GM12878 (cell line): ENCODE measurements at regions not wholly inside any gene's neighbourhood (a gene's known extent, or its start where the extent isn't known, plus 50 kb on each side); places are given as distances from the start of the nearest gene placed in this dataset.

Experiments
- ATAC-seq: fragments of 200-7000 bp; cut with Tn5 transposase; 3 replicates; pipeline ENCODE4 v1.9.1; 2020; ENCODE audit warnings: mild to moderate bottlenecking, moderate library complexity
- BruUV-seq: library from RNA; stranded (reverse); fragments of 400-500 nt; replicated peaks from 2 replicates; lab custom pipeline; 2021; lab: Mats Ljungman, UMichigan
- CTCF ChIA-PET: fragments of 300-600 bp; sonication (Branson Sonifier 250); formaldehyde crosslinking; extraction: SDS; loops from one replicate; lab custom pipeline; 2021; ENCODE audit warnings: inconsistent platforms; lab: Yijun Ruan, JAX
- POLR2A ChIA-PET: fragments of 350-600 bp; formaldehyde crosslinking; extraction: SDS; loops from one replicate; lab custom pipeline; 2021; ENCODE audit warnings: inconsistent platforms; lab: Charles Lee
- RAD21 ChIA-PET: fragments of 300-600 bp; sonication (Branson Sonifier 250); formaldehyde crosslinking; loops from one replicate; lab custom pipeline; 2023; ENCODE audit warnings: antibody characterized with exemption; ENCODE audit not compliant: unreplicated experiment; lab: Charles Lee
- SMC1A ChIA-PET: fragments of 300-600 bp; sonication (Branson Sonifier 250); formaldehyde crosslinking; loops from one replicate; lab custom pipeline; 2023; ENCODE audit not compliant: unreplicated experiment, uncharacterized antibody; lab: Charles Lee
- DNase-seq: peaks from one replicate; pipeline ENCODE4 v3.0.0-alpha.2; 2011; ENCODE audit warnings: low read depth, low spot score
- FAIRE-seq: peaks from 3 replicates; lab custom pipeline; 2011; peaks lifted over from hg19 to GRCh38; lab: Jason Lieb, UNC
- H2AFZ ChIP-seq: 2 replicates; pipeline ENCODE4 v1.6.0; 2011; ENCODE audit warnings: low read depth, low read length, control low read depth; ENCODE audit not compliant: control insufficient read depth
- H3K27ac ChIP-seq: 2 replicates; pipeline ENCODE4 v1.5.1; 2011; ENCODE audit warnings: control low read depth; ENCODE audit not compliant: control insufficient read depth, insufficient read depth
- H3K27me3 ChIP-seq, 2 experiments: replicated peaks in 1 of 2; 2 replicates each; pipeline versions ENCODE4 v1.6.0 to v1.6.1; 2011; ENCODE audit warnings: low read length in 1 of 2; ENCODE audit not compliant: control insufficient read depth in 2 of 2, insufficient read depth in 2 of 2
- H3K36me3 ChIP-seq, 2 experiments: 2 replicates each; pipeline ENCODE4 v1.5.1; 2011; ENCODE audit warnings: low read length in 1 of 2; ENCODE audit not compliant: control insufficient read depth in 2 of 2, insufficient read depth in 2 of 2
- H3K4me1 ChIP-seq: 2 replicates; pipeline ENCODE4 v1.6.1; 2011; ENCODE audit warnings: mild to moderate bottlenecking, low read length, moderate library complexity, mixed read lengths; ENCODE audit not compliant: control insufficient read depth, insufficient read depth
- H3K4me2 ChIP-seq: 2 replicates; pipeline ENCODE4 v1.6.0; 2011; ENCODE audit warnings: control low read depth; ENCODE audit not compliant: control insufficient read depth, insufficient read depth
- H3K4me3 ChIP-seq: fragments of 200-600 bp; sonication (generic); 2 replicates; pipeline ENCODE4 v1.5.1; 2016
- H3K79me2 ChIP-seq: 2 replicates; pipeline ENCODE4 v1.6.0; 2011; ENCODE audit warnings: low read length; ENCODE audit not compliant: control insufficient read depth, insufficient read depth
- H3K9ac ChIP-seq: 2 replicates; pipeline ENCODE4 v1.8.0; 2011; ENCODE audit warnings: low read length, control low read depth, mixed read lengths; ENCODE audit not compliant: control insufficient read depth, insufficient read depth
- H3K9me3 ChIP-seq: replicated peaks from 3 replicates; pipeline ENCODE4 v1.5.1; 2011; ENCODE audit warnings: mild to moderate bottlenecking, low read length; ENCODE audit not compliant: control insufficient read depth, insufficient read depth
- H4K20me1 ChIP-seq: 2 replicates; pipeline ENCODE4 v1.6.0; 2011; ENCODE audit not compliant: control insufficient read depth, insufficient read depth
- ATF2 ChIP-seq: IDR thresholded peaks from 2 replicates; pipeline ENCODE4 v1.6.1; 2012; ENCODE audit warnings: low read length, inconsistent platforms
- BMI1 ChIP-seq: fragments of 450-650 bp; IDR thresholded peaks from 2 replicates; pipeline ENCODE4 v1.6.1; 2016; ENCODE audit warnings: mild to moderate bottlenecking, moderate library complexity, borderline replicate concordance
- BRCA1 ChIP-seq: IDR thresholded peaks from 2 replicates; pipeline ENCODE4 v1.6.1; 2011; ENCODE audit warnings: low read depth, low read length, improper control_type of control experiment
- CHD4 ChIP-seq: fragments of 200-600 bp; sonication (generic); IDR thresholded peaks from 2 replicates; pipeline ENCODE4 v1.6.1; 2016; ENCODE audit warnings: mild to moderate bottlenecking
- DPF2 ChIP-seq: fragments of 450-650 bp; IDR thresholded peaks from 2 replicates; pipeline ENCODE4 v1.6.1; 2017; ENCODE audit warnings: mild to moderate bottlenecking
- ELK1 ChIP-seq: IDR thresholded peaks from 2 replicates; pipeline ENCODE4 v1.6.1; 2012; ENCODE audit warnings: low read depth, low read length, improper control_type of control experiment
- HDAC2 ChIP-seq: fragments of 200-600 bp; sonication (generic); IDR thresholded peaks from 2 replicates; pipeline ENCODE4 v1.6.1; 2017
- NR2C2 ChIP-seq: IDR thresholded peaks from 2 replicates; pipeline ENCODE4 v1.6.1; 2011; ENCODE audit warnings: borderline replicate concordance, low read depth; ENCODE audit not compliant: control insufficient read depth, insufficient read length
- RB1 ChIP-seq: fragments of 450-650 bp; formaldehyde crosslinking; IDR thresholded peaks from 2 replicates; pipeline ENCODE4 v1.6.1; 2017; ENCODE audit warnings: mild to moderate bottlenecking, borderline replicate concordance
- RCOR1 ChIP-seq: conservative IDR thresholded peaks from 2 replicates; pipeline ENCODE4 v1.6.1; 2012; ENCODE audit warnings: low read depth, low read length, improper control_type of control experiment
- SKIL ChIP-seq: fragments of 450-650 bp; IDR thresholded peaks from 2 replicates; pipeline ENCODE4 v1.6.1; 2017; ENCODE audit warnings: mild to moderate bottlenecking, low read depth, inconsistent platforms; ENCODE audit not compliant: poor library complexity, severe bottlenecking
- SP1 ChIP-seq: IDR thresholded peaks from one replicate; pipeline ENCODE4 v1.6.1; 2011; ENCODE audit warnings: low read depth, low read length
- SUZ12 ChIP-seq: fragments of 200-600 bp; sonication (generic); IDR thresholded peaks from one replicate; pipeline ENCODE4 v1.6.1; 2018; ENCODE audit warnings: antibody characterized with exemption, mild to moderate bottlenecking; ENCODE audit not compliant: unreplicated experiment
- ZBED1 ChIP-seq: IDR thresholded peaks from 2 replicates; pipeline ENCODE4 v1.6.1; 2016; ENCODE audit warnings: borderline replicate concordance
- ZBTB40 ChIP-seq: fragments of 450-650 bp; IDR thresholded peaks from 2 replicates; pipeline ENCODE4 v1.6.1; 2016; ENCODE audit warnings: mild to moderate bottlenecking, moderate library complexity, borderline replicate concordance
- ZZZ3 ChIP-seq: IDR thresholded peaks from 2 replicates; pipeline ENCODE4 v1.6.1; 2011; ENCODE audit warnings: low read depth; ENCODE audit not compliant: control insufficient read depth, insufficient read length
- WGBS: methylation state at CpG from one replicate; pipeline ENCODE4 v1.1.6; 2016; ENCODE audit warnings: low lambda C conversion rate; ENCODE audit not compliant: insufficient replicate concordance, insufficient coverage; ENCODE audit errors: missing lambda C conversion rate; 5-methylcytosine and 5-hydroxymethylcytosine counted together
- in situ Hi-C: fragments of 300-500 bp; cut with MboI; formaldehyde crosslinking; loops from 9 replicates; pipeline ENCODE4 v1.14.3; 2018; ENCODE audit warnings: mixed read lengths
- intact Hi-C: fragments of 100-400 bp; cut with micrococcal nuclease; formaldehyde crosslinking; loops from one replicate; pipeline ENCODE4 v1.14.2; 2022; ENCODE audit not compliant: unreplicated experiment

DNA sequence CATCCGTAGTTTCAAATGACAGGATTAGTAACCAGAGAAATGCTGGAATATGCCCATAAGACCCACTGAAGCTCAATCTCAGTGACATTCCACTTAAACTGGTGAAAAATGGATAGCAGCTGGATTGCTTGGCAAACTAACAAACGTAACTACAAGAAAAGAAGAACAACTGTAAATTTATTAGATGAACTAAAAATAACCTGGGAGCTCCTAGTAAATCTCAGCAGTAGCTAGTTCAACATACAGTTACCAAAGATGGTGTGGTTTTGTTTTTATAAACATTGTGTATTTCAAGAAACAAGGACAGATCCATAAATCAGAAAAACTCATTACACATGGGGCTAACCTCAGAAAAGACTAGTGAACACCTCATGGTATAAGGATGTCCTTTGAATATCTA is 531.9 kb downstream of the XIRP2 start:
- H3K36me3 ChIP-seq, result no peaks in the 10 kb centered on the region
- H2AFZ ChIP-seq, result no peak overlapping the region
- no TSS peak for BruUV-seq
- no peaks in the 10 kb centered on the region for H3K9me3 ChIP-seq
- intact Hi-C loops, result no loop called here
- no peaks in the 10 kb centered on the region for H3K27me3 ChIP-seq
- ChIA-PET RAD21 (no interaction called here), SMC1A (no interaction called here), CTCF (no interaction called here), POLR2A (no interaction called here)
- H3K27ac ChIP-seq, result no peak overlapping the region
- no peak overlapping the region for H3K9ac ChIP-seq
- no peak for FAIRE-seq
- no peak for DNase-seq
- no peak overlapping the region for H3K4me2 ChIP-seq
- 4% methylated on average over 2 of the region's 2 CpGs for WGBS
- no peak overlapping the region for H3K4me3 ChIP-seq
- no peak for ATAC-seq
- in situ Hi-C loops, result no loop called here
- no peaks in the 10 kb centered on the region for H3K79me2 ChIP-seq
- H4K20me1 ChIP-seq, result no peaks in the 10 kb centered on the region
- H3K4me1 ChIP-seq, result no peaks in the 10 kb centered on the region
- no peak for TF ChIP-seq SKIL
- no peak for TF ChIP-seq ZBTB40
- no peak for TF ChIP-seq SUZ12
- no peak for TF ChIP-seq ZBED1
- TF ChIP-seq ELK1, result no peak
- TF ChIP-seq NR2C2, result no peak
- TF ChIP-seq BMI1, result no peak
- no peak for TF ChIP-seq DPF2
- TF ChIP-seq CHD4, result no peak
- no peak for TF ChIP-seq SP1
- TF ChIP-seq ZZZ3, result no peak
- no peak for TF ChIP-seq ATF2
- no peak for TF ChIP-seq RCOR1
- no peak for TF ChIP-seq HDAC2
- TF ChIP-seq BRCA1, result no peak
- no peak for TF ChIP-seq RB1
